Breast epithelium (tissue), 4 donors: ENCODE measurements at regions not wholly inside any gene's neighbourhood (a gene's known extent, or its start where the extent isn't known, plus 50 kb on each side); places are given as distances from the start of the nearest gene placed in this dataset.

Source experiments
- DNase-seq, 2 donors: peaks; one replicate each; pipeline ENCODE4 v3.0.0-alpha.2; 2019; ENCODE audit warnings: low spot score in 2 of 2
- H3K27ac ChIP-seq, 2 donors: fragments of 200-600 bp; sonication (generic) in 1 of 2; one replicate each; pipeline ENCODE4 v1.5.1; 2016 to 2019; ENCODE audit warnings: mild to moderate bottlenecking in 1 of 2
- H3K27me3 ChIP-seq, 2 donors: fragments of 200-600 bp; sonication (generic) in 1 of 2; one replicate each; pipeline versions ENCODE4 v1.5.1 to v1.6.0; 2017 to 2019; ENCODE audit warnings: control low read depth in 1 of 2, mild to moderate bottlenecking in 1 of 2
- H3K36me3 ChIP-seq: fragments of 200-600 bp; one replicate; pipeline ENCODE4 v1.5.1; 2019
- H3K4me1 ChIP-seq, 2 donors: fragments of 200-600 bp; sonication (generic); one replicate each; pipeline ENCODE4 v1.5.1; 2016 to 2019; ENCODE audit warnings: control low read depth in 1 of 2
- H3K4me3 ChIP-seq, 3 donors: fragments of 200-600 bp; sonication (generic); 1 replicate in 2 of 3; 2 replicates in 1 of 3; pipeline ENCODE4 v1.5.1; 2016 to 2019; ENCODE audit warnings: mild to moderate bottlenecking in 3 of 3, moderate library complexity in 2 of 3
- H3K9me3 ChIP-seq, 2 donors: fragments of 200-600 bp; sonication (generic) in 1 of 2; one replicate each; pipeline ENCODE4 v1.5.1; 2016 to 2019; ENCODE audit warnings: control low read depth in 1 of 2
- CTCF ChIP-seq, 3 donors: fragments of 450-650 bp; IDR thresholded peaks; one replicate each; pipeline ENCODE4 v1.5.1; 2016 to 2017; ENCODE audit warnings: antibody characterized with exemption in 3 of 3, mild to moderate bottlenecking in 3 of 3, moderate library complexity in 3 of 3
- POLR2A ChIP-seq: fragments of 450-650 bp; IDR thresholded peaks from one replicate; pipeline ENCODE4 v1.6.1; 2016; ENCODE audit warnings: antibody characterized with exemption, mild to moderate bottlenecking, moderate library complexity
- POLR2AphosphoS5 ChIP-seq, 3 donors: sonication (generic); formaldehyde crosslinking; IDR thresholded peaks; one replicate each; pipeline ENCODE4 v1.6.1; 2017; ENCODE audit warnings: antibody characterized with exemption in 3 of 3
- intact Hi-C: fragments of 100-400 bp; cut with DNase I; formaldehyde crosslinking; loops from one replicate; pipeline ENCODE4 v1.15.1; 2023; ENCODE audit warnings: low total_unique reads

GRCh38 chr10:60467202-60467546 is 77.5 kb upstream of the ANK3 start:
- no peaks in the 10 kb centered on the region for H3K36me3 ChIP-seq
- H3K4me1 ChIP-seq = no peaks in the 10 kb centered on the region
- H3K4me3 ChIP-seq = no peak overlapping the region
- TF ChIP-seq POLR2AphosphoS5 (IDR thresholded peaks at IDR 0.05) (no peak), POLR2A (no peak), CTCF (IDR thresholded peaks at IDR 0.05) (no peak)
- no peaks in the 10 kb centered on the region for H3K27me3 ChIP-seq
- intact Hi-C loops = no loop called here
- H3K9me3 ChIP-seq = no peaks in the 10 kb centered on the region
- no peak for DNase-seq
- H3K27ac ChIP-seq = no peak overlapping the region

- DNase-seq = no peak
- Histone ChIP-seq H3K27ac (no peak overlapping the region), H3K4me1 (no peaks in the 10 kb centered on the region), H3K36me3 (no peaks in the 10 kb centered on the region), H3K9me3 (no peaks in the 10 kb centered on the region), H3K4me3 (no peak overlapping the region), H3K27me3 (no peaks in the 10 kb centered on the region)
- intact Hi-C loops = no loop called here
- TF ChIP-seq POLR2AphosphoS5 (IDR thresholded peaks at IDR 0.05) (no peak), POLR2A (no peak), CTCF (IDR thresholded peaks at IDR 0.05) (no peak)
Measured at GRCh38 chr10:60466267-60467201, 76.9 kb upstream of the ANK3 start.

GRCh38 chr10:60465801-60466200 is 76.1 kb upstream of the ANK3 start:
- no peaks in the 10 kb centered on the region for H3K36me3 ChIP-seq
- no peak for DNase-seq
- H3K27ac ChIP-seq = no peak overlapping the region
- no peaks in the 10 kb centered on the region for H3K4me1 ChIP-seq
- TF ChIP-seq CTCF (IDR thresholded peaks at IDR 0.05) (no peak), POLR2AphosphoS5 (IDR thresholded peaks at IDR 0.05) (no peak), POLR2A (no peak)
- H3K27me3 ChIP-seq = no peaks in the 10 kb centered on the region
- H3K9me3 ChIP-seq = no peaks in the 10 kb centered on the region
- H3K4me3 ChIP-seq = no peak overlapping the region
- intact Hi-C loops = no loop called here

- H3K36me3 ChIP-seq = no peaks in the 10 kb centered on the region
- H3K27me3 ChIP-seq = no peaks in the 10 kb centered on the region
- H3K4me3 ChIP-seq = no peak overlapping the region
- no peaks in the 10 kb centered on the region for H3K4me1 ChIP-seq
- DNase-seq = no peak
- intact Hi-C loops = no loop called here
- TF ChIP-seq POLR2AphosphoS5 (IDR thresholded peaks at IDR 0.05) = no peak
- no peak for TF ChIP-seq POLR2A
- no peak for TF ChIP-seq CTCF (IDR thresholded peaks at IDR 0.05)
- no peak overlapping the region for H3K27ac ChIP-seq
- no peaks in the 10 kb centered on the region for H3K9me3 ChIP-seq
Measured at GRCh38 chr10:60464659-60465058, 75.0 kb upstream of the ANK3 start.

GRCh38 chr10:60463746-60464145 is 74.1 kb upstream of the ANK3 start:
- Histone ChIP-seq H3K4me1 (no peaks in the 10 kb centered on the region), H3K4me3 (no peak overlapping the region), H3K9me3 (no peaks in the 10 kb centered on the region), H3K27me3 (no peaks in the 10 kb centered on the region), H3K27ac (no peak overlapping the region), H3K36me3 (no peaks in the 10 kb centered on the region)
- DNase-seq = no peak
- TF ChIP-seq POLR2AphosphoS5 (IDR thresholded peaks at IDR 0.05) (no peak), CTCF (IDR thresholded peaks at IDR 0.05) (no peak), POLR2A (no peak)
- intact Hi-C loops = no loop called here
